ENCODE measurements at regions not wholly inside any gene's neighbourhood (a gene's known extent, or its start where the extent isn't known, plus 50 kb on each side); places are given as distances from the start of the nearest gene placed in this dataset.

GRCh38 chr2:155600914-155601760, 731.4 kb downstream of the NR4A2 start:
- Histone ChIP-seq H3K9me3 (no peaks in the 10 kb centered on the region), H3K27me3 (ENCODE audit: insufficient read depth) (no peaks in the 10 kb centered on the region), H3K4me1 (ENCODE audit: control insufficient read depth in 1 of 2, insufficient read depth in 2 of 2, low read depth in 1 of 2, low read length in 1 of 2) (no peaks in the 10 kb centered on the region), H4K20me1 (ENCODE audit: insufficient read depth) (no peaks in the 10 kb centered on the region), H3K27ac (ENCODE audit: low read depth in 2 of 2, low read length in 1 of 2) (no peak overlapping the region), H3K4me3 (ENCODE audit: low read depth in 2 of 2, low read length in 1 of 2) (no peak overlapping the region), H3K9ac (no peak overlapping the region), H3K4me2 (no peak overlapping the region), H2AFZ (ENCODE audit: low read depth) (no peak overlapping the region), H3K79me2 (ENCODE audit: insufficient read depth) (no peaks in the 10 kb centered on the region), H3K9me2 (no peaks in the 10 kb centered on the region), H3K36me3 (replicated peaks in 1 of 2; ENCODE audit: control insufficient read depth in 1 of 2, insufficient read depth in 2 of 2, low read length in 1 of 2) (no peaks in the 10 kb centered on the region), H3F3A (replicated peaks; ENCODE audit: insufficient read depth) (no peaks in the 10 kb centered on the region)
- ChIA-PET POLR2A (no interaction called here), CTCF (no interaction called here)
- no peak for DNase-seq
- TF ChIP-seq, protein P1, sequence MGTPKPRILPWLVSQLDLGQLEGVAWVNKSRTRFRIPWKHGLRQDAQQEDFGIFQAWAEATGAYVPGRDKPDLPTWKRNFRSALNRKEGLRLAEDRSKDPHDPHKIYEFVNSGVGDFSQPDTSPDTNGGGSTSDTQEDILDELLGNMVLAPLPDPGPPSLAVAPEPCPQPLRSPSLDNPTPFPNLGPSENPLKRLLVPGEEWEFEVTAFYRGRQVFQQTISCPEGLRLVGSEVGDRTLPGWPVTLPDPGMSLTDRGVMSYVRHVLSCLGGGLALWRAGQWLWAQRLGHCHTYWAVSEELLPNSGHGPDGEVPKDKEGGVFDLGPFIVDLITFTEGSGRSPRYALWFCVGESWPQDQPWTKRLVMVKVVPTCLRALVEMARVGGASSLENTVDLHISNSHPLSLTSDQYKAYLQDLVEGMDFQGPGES (IDR thresholded peaks at IDR 0.05; ENCODE audit: low read depth, low read length): no peak
- TF ChIP-seq TAF1 (IDR thresholded peaks at IDR 0.05; ENCODE audit: borderline replicate concordance, low read depth, low read length) (no peak), YY1 (IDR thresholded peaks at IDR 0.05; ENCODE audit: low read depth) (no peak)
- 5% methylated on average over 8 of the region's 10 CpGs for WGBS (ENCODE audit: low lambda C conversion rate)

DNA sequence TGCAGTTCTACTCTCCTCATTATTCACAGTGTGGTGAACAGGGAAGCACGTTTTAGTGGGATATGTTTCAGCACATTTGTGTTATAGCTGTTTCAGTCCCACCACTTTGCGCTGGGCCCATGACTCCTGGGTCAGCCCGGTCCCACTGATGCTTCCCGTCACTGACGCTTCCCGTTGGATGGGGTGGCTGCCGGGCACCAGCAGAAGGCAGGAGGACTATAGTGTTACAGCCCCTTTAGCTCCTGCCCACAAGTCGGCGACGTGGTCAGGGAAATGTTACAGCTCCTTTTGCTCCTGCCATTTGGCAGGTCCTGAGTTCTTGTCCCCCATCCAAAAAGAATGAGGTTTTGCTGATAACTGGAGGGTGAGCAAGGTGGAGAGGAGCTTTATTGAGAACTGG, 732.2 kb downstream of the NR4A2 start:
- 4% methylated on average over 10 of the region's 10 CpGs for WGBS (ENCODE audit: low lambda C conversion rate)
- no peaks in the 10 kb centered on the region for H3K36me3 ChIP-seq (replicated peaks in 1 of 2; ENCODE audit: control insufficient read depth in 1 of 2, insufficient read depth in 2 of 2, low read length in 1 of 2)
- no peak overlapping the region for H2AFZ ChIP-seq (ENCODE audit: low read depth)
- no peak overlapping the region for H3K9ac ChIP-seq
- H3F3A ChIP-seq (replicated peaks; ENCODE audit: insufficient read depth): no peaks in the 10 kb centered on the region
- ChIA-PET POLR2A (no interaction called here), CTCF (no interaction called here)
- TF ChIP-seq MEF2A (IDR thresholded peaks at IDR 0.05; ENCODE audit: borderline replicate concordance, low read depth) (no peak), NFIC (IDR thresholded peaks at IDR 0.05; ENCODE audit: borderline replicate concordance) (no peak), USF1 (IDR thresholded peaks at IDR 0.05; ENCODE audit: borderline replicate concordance, low read depth) (no peak), FOXJ3 (CRISPR knock-in tag; IDR thresholded peaks at IDR 0.05) (no peak), FOSL2 (IDR thresholded peaks at IDR 0.05; ENCODE audit: borderline replicate concordance, low read depth) (no peak), FOXM1 (IDR thresholded peaks at IDR 0.05; ENCODE audit: low read depth) (no peak), TEAD4 (IDR thresholded peaks at IDR 0.05; ENCODE audit: borderline replicate concordance, insufficient read depth) (no peak), CHD2 (IDR thresholded peaks at IDR 0.05; ENCODE audit: low read length, partially characterized antibody) (no peak), RXRA (IDR thresholded peaks at IDR 0.05; ENCODE audit: borderline replicate concordance, low read depth) (no peak), EZH2phosphoT487 (IDR thresholded peaks at IDR 0.05; ENCODE audit: borderline replicate concordance, low read depth) (no peak), YY1 (IDR thresholded peaks at IDR 0.05; ENCODE audit: low read depth) (no peak), POLR2AphosphoS5 (IDR thresholded peaks at IDR 0.05; ENCODE audit: low read depth, low read length) (no peak), JUND (IDR thresholded peaks at IDR 0.05) (no peak), REST (IDR thresholded peaks at IDR 0.05; ENCODE audit: low read depth, low read length) (no peak), SIN3A (IDR thresholded peaks at IDR 0.05; ENCODE audit: borderline replicate concordance, low read depth, low read length) (no peak), RCOR1 (IDR thresholded peaks at IDR 0.05; ENCODE audit: low read length) (no peak), GATA2 (CRISPR knock-in tag; IDR thresholded peaks at IDR 0.05) (no peak), RAD21 (IDR thresholded peaks at IDR 0.05; ENCODE audit: low read length) (no peak), MXI1 (IDR thresholded peaks at IDR 0.05; ENCODE audit: low read depth, low read length) (no peak)
- no peak for DNase-seq
- no peak overlapping the region for H3K4me2 ChIP-seq
- no peaks in the 10 kb centered on the region for H3K9me3 ChIP-seq
- H3K27me3 ChIP-seq (ENCODE audit: insufficient read depth): no peaks in the 10 kb centered on the region
- H3K79me2 ChIP-seq (ENCODE audit: insufficient read depth): no peaks in the 10 kb centered on the region
- H3K9me2 ChIP-seq: no peaks in the 10 kb centered on the region
- no peaks in the 10 kb centered on the region for H4K20me1 ChIP-seq (ENCODE audit: insufficient read depth)
- no peak overlapping the region for H3K4me3 ChIP-seq (ENCODE audit: low read depth in 2 of 2, low read length in 1 of 2)
- no peak overlapping the region for H3K27ac ChIP-seq (ENCODE audit: low read depth in 2 of 2, low read length in 1 of 2)
- no peaks in the 10 kb centered on the region for H3K4me1 ChIP-seq (ENCODE audit: control insufficient read depth in 1 of 2, insufficient read depth in 2 of 2, low read depth in 1 of 2, low read length in 1 of 2)
